Vagina (tissue), 2 donors: ENCODE measurements at regions not wholly inside any gene's neighbourhood (a gene's known extent, or its start where the extent isn't known, plus 50 kb on each side); places are given as distances from the start of the nearest gene placed in this dataset.

Experiments
- DNase-seq, 2 donors: peaks; one replicate each; pipeline ENCODE4 v3.0.0-alpha.2; 2017; ENCODE audit errors: extremely low spot score in 2 of 2
- H3K27ac ChIP-seq: fragments of 200-600 bp; sonication (generic); one replicate; pipeline ENCODE4 v1.5.1; 2019
- H3K27me3 ChIP-seq: fragments of 200-600 bp; sonication (generic); one replicate; pipeline ENCODE4 v1.5.1; 2019
- H3K36me3 ChIP-seq, 2 donors: fragments of 200-600 bp; sonication (generic); one replicate each; pipeline ENCODE4 v1.5.1; 2017 to 2019
- H3K4me1 ChIP-seq: fragments of 200-600 bp; sonication (generic); one replicate; pipeline ENCODE4 v1.5.1; 2019
- H3K4me3 ChIP-seq, 2 donors: fragments of 200-600 bp; sonication (generic); 1 replicate in 1 of 2; 2 replicates in 1 of 2; pipeline ENCODE4 v1.5.1; 2016 to 2019
- H3K9me3 ChIP-seq: fragments of 200-600 bp; sonication (generic); one replicate; pipeline ENCODE4 v1.5.1; 2019
- CTCF ChIP-seq, 3 experiments: fragments of 450-650 bp in 2 of 3; fragments of 200-600 bp in 1 of 3; sonication (generic) in 1 of 3; IDR thresholded peaks; one replicate each; pipeline ENCODE4 v1.5.1; 2017 to 2019; ENCODE audit warnings: antibody characterized with exemption in 3 of 3, mild to moderate bottlenecking in 2 of 3, moderate library complexity in 2 of 3
- POLR2A ChIP-seq, 2 donors: fragments of 450-650 bp; IDR thresholded peaks; one replicate each; pipeline ENCODE4 v1.6.1; 2017; ENCODE audit warnings: antibody characterized with exemption in 2 of 2, mild to moderate bottlenecking in 2 of 2, moderate library complexity in 2 of 2
- POLR2AphosphoS5 ChIP-seq, 2 donors: sonication (generic); formaldehyde crosslinking; IDR thresholded peaks; one replicate each; pipeline ENCODE4 v1.9.0; 2017; ENCODE audit warnings: antibody characterized with exemption in 2 of 2, mild to moderate bottlenecking in 2 of 2, low read depth in 1 of 2; ENCODE audit not compliant: insufficient read depth in 1 of 2
- intact Hi-C: fragments of 100-400 bp; cut with DNase I; formaldehyde crosslinking; loops from one replicate; pipeline ENCODE4 v1.15.1; 2023

GRCh38 chr2:66899648-66900047 is 464.7 kb downstream of the MEIS1 start:
- no peaks in the 10 kb centered on the region for H3K9me3 ChIP-seq
- no peaks in the 10 kb centered on the region for H3K27me3 ChIP-seq
- intact Hi-C loops = no loop called here
- DNase-seq = no peak
- H3K36me3 ChIP-seq = no peaks in the 10 kb centered on the region
- TF ChIP-seq POLR2AphosphoS5 (IDR thresholded peaks at IDR 0.05; ENCODE audit: insufficient read depth in 1 of 2, low read depth in 1 of 2) = no peak
- TF ChIP-seq CTCF (IDR thresholded peaks at IDR 0.05) = no peak
- no peak for TF ChIP-seq POLR2A (IDR thresholded peaks at IDR 0.05)
- no peak overlapping the region for H3K27ac ChIP-seq
- peaks cover 28% of the 10 kb centered on the region for H3K4me1 ChIP-seq
- H3K4me3 ChIP-seq = no peak overlapping the region

DNA sequence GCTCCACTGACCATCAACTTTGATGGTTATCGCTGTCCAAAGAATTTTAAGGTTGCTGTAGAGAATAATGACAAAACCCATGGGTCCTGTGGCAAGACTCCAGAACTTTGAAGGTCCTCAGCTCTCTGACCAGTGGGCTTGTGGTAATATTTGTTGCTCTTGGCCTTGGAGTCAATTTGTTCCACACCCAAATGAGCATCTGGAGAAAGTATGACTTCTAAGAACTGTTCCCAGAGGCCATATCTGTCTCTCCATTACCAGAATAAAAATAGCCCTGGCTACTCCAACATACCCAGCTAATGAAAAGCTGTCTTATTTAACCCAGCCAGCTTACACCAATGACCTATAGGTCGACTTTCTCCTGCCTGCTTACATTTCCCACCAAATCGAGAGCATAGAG is 466.4 kb downstream of the MEIS1 start:
- no peak overlapping the region for H3K27ac ChIP-seq
- no peaks in the 10 kb centered on the region for H3K36me3 ChIP-seq
- no peak for DNase-seq
- no peak for TF ChIP-seq CTCF (IDR thresholded peaks at IDR 0.05)
- no peak for TF ChIP-seq POLR2AphosphoS5 (IDR thresholded peaks at IDR 0.05; ENCODE audit: insufficient read depth in 1 of 2, low read depth in 1 of 2)
- no peak for TF ChIP-seq POLR2A (IDR thresholded peaks at IDR 0.05)
- intact Hi-C loops = no loop called here
- no peak overlapping the region for H3K4me3 ChIP-seq
- no peaks in the 10 kb centered on the region for H3K9me3 ChIP-seq
- H3K4me1 ChIP-seq = peaks cover 23% of the 10 kb centered on the region
- H3K27me3 ChIP-seq = no peaks in the 10 kb centered on the region

DNA sequence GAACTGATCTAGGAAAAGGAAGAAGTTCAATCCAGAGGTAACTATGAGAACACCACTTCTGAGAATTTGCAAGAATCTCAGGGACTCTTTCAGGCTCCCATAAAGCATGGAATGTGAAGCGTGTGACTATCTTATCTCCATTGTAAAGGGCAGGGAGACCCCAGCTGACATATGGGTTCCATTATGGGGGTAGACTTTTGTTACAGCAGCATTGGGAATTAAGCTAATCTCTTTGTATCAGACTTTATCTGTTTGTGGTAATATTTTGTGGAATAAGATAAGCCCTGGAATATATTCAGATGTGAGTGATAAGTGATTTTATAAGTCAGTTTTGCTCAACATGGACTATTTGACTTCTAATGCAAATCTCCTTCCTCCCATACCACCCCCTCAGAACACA is 468.3 kb downstream of the MEIS1 start:
- H3K27me3 ChIP-seq = no peaks in the 10 kb centered on the region
- H3K4me3 ChIP-seq = no peak overlapping the region
- TF ChIP-seq POLR2A (IDR thresholded peaks at IDR 0.05) (no peak), POLR2AphosphoS5 (IDR thresholded peaks at IDR 0.05; ENCODE audit: insufficient read depth in 1 of 2, low read depth in 1 of 2) (no peak), CTCF (IDR thresholded peaks at IDR 0.05) (no peak)
- H3K9me3 ChIP-seq = no peaks in the 10 kb centered on the region
- peaks cover 10% of the 10 kb centered on the region for H3K4me1 ChIP-seq
- intact Hi-C loops = no loop called here
- H3K27ac ChIP-seq = no peak overlapping the region
- no peaks in the 10 kb centered on the region for H3K36me3 ChIP-seq
- DNase-seq = no peak

DNA sequence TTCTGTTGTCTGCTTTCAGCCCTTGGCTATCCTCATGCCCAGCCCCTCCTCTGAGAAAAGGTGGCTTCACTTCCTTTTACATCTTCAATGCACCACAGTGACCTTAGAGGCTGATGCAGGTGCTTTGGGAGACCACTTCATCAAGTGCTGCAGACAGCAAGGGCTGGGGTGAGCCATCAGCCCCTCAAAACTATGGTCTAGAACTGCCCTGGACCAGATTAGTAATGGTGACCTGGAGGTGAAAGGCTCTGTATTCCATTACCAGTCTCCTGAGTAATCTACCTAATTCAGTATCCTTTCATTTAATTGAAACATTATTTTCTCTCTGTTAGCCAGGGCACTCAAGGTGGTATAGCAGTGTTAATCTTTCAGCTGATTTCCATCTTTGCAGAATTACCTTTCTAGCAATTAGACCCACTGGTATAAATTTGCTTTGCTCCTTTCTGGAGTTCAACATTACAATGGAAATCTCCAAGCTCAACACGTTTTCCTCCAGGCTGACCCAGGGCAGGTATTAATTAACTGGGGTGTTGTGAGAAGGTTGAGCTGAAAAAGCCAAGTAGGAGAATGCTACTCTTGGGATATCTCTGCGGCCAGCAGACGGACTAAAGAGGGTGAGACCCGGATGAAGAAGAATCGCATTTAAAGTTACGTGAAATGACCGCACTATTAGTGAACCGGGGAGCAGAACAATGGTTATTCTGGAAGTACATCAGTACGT is 469.0 kb downstream of the MEIS1 start:
- peaks cover 7% of the 10 kb centered on the region for H3K4me1 ChIP-seq
- TF ChIP-seq POLR2AphosphoS5 (IDR thresholded peaks at IDR 0.05; ENCODE audit: insufficient read depth in 1 of 2, low read depth in 1 of 2) (no peak), POLR2A (IDR thresholded peaks at IDR 0.05) (no peak), CTCF (IDR thresholded peaks at IDR 0.05) (no peak)
- intact Hi-C loops = no loop called here
- DNase-seq = no peak
- no peaks in the 10 kb centered on the region for H3K27me3 ChIP-seq
- no peaks in the 10 kb centered on the region for H3K9me3 ChIP-seq
- H3K27ac ChIP-seq = no peak overlapping the region
- H3K36me3 ChIP-seq = no peaks in the 10 kb centered on the region
- no peak overlapping the region for H3K4me3 ChIP-seq

DNA sequence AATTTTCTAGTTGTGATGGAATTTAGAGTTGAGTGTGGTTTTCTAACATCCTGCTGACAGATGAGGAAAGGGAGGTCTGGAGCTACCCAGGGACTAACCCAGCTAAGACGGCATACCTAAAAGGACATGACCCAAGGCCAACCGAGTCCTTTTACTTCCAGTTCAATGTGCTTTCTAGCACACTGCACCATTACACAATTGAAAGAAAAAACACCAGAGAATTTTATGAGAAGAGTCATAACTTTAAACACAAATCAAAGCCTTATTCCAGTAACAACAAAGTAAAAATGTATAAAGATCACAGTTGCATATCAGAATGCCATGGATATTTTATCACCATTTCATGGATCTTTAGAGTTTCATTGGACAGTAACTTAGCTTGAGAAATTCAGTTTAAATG is 480.3 kb downstream of the MEIS1 start:
- H3K4me3 ChIP-seq = no peak overlapping the region
- no peak overlapping the region for H3K27ac ChIP-seq
- H3K36me3 ChIP-seq = no peaks in the 10 kb centered on the region
- H3K4me1 ChIP-seq = no peaks in the 10 kb centered on the region
- intact Hi-C loops = no loop called here
- no peaks in the 10 kb centered on the region for H3K27me3 ChIP-seq
- TF ChIP-seq POLR2AphosphoS5 (IDR thresholded peaks at IDR 0.05; ENCODE audit: insufficient read depth in 1 of 2, low read depth in 1 of 2) = no peak
- TF ChIP-seq CTCF (IDR thresholded peaks at IDR 0.05) = no peak
- TF ChIP-seq POLR2A (IDR thresholded peaks at IDR 0.05) = no peak
- DNase-seq = no peak
- no peaks in the 10 kb centered on the region for H3K9me3 ChIP-seq
